ENCODE measurements at regions not wholly inside any gene's neighbourhood (a gene's known extent, or its start where the extent isn't known, plus 50 kb on each side); places are given as distances from the start of the nearest gene placed in this dataset.

DNA sequence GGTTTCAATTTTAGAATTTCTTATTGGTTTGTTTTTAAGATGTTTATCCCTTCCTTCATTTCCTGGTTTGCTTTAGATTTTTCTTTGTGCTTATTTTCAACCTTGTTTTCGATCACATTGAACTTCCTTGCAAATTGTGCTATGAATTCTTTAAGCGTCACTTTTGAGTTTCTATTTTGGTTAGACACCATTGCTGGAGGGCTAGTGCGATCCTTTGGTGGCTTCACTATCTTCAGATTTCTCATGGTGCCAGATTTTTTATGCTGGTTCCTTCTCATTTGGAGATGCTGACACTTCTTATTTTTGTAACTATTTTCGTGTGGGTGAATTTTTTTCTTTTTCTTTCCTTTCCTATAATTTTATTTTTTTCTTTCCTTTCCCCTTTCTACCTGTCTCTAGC is 227.2 kb upstream of the HDX start:
- H2AFZ ChIP-seq (ENCODE audit: low read depth): no peak overlapping the region
- no peak overlapping the region for H3K9ac ChIP-seq
- DNase-seq: no peak
- H3K27me3 ChIP-seq (ENCODE audit: insufficient read depth): no peaks in the 10 kb centered on the region
- CTCF ChIA-PET: interaction anchor here (0.8 to 2.7 kb wide), 9 partner anchors 9 to 323 kb away, joined by 3 to 18 read pairs (median 4); no protein-coding TSS in a partner anchor
- no peaks in the 10 kb centered on the region for H3K9me3 ChIP-seq
- POLR2A ChIA-PET: no interaction called here
- H3K79me2 ChIP-seq (ENCODE audit: insufficient read depth): no peaks in the 10 kb centered on the region
- no peaks in the 10 kb centered on the region for H3K9me2 ChIP-seq
- TF ChIP-seq, protein P1, sequence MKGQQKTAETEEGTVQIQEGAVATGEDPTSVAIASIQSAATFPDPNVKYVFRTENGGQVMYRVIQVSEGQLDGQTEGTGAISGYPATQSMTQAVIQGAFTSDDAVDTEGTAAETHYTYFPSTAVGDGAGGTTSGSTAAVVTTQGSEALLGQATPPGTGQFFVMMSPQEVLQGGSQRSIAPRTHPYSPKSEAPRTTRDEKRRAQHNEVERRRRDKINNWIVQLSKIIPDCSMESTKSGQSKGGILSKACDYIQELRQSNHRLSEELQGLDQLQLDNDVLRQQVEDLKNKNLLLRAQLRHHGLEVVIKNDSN (IDR thresholded peaks at IDR 0.05; ENCODE audit: borderline replicate concordance, low read depth): no peak
- TF ChIP-seq YY1 (IDR thresholded peaks at IDR 0.05; ENCODE audit: low read depth): no peak
- TF ChIP-seq CHD2 (IDR thresholded peaks at IDR 0.05; ENCODE audit: low read length, partially characterized antibody): no peak
- no peak for TF ChIP-seq FOXJ3 (CRISPR knock-in tag; IDR thresholded peaks at IDR 0.05)
- TF ChIP-seq, protein P2, sequence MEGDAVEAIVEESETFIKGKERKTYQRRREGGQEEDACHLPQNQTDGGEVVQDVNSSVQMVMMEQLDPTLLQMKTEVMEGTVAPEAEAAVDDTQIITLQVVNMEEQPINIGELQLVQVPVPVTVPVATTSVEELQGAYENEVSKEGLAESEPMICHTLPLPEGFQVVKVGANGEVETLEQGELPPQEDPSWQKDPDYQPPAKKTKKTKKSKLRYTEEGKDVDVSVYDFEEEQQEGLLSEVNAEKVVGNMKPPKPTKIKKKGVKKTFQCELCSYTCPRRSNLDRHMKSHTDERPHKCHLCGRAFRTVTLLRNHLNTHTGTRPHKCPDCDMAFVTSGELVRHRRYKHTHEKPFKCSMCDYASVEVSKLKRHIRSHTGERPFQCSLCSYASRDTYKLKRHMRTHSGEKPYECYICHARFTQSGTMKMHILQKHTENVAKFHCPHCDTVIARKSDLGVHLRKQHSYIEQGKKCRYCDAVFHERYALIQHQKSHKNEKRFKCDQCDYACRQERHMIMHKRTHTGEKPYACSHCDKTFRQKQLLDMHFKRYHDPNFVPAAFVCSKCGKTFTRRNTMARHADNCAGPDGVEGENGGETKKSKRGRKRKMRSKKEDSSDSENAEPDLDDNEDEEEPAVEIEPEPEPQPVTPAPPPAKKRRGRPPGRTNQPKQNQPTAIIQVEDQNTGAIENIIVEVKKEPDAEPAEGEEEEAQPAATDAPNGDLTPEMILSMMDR (IDR thresholded peaks at IDR 0.05): no peak
- TF ChIP-seq TCF12 (IDR thresholded peaks at IDR 0.05): no peak
- TF ChIP-seq GABPA (IDR thresholded peaks at IDR 0.05; ENCODE audit: low read depth): no peak
- no peak for TF ChIP-seq JUND (IDR thresholded peaks at IDR 0.05)
- no peak for TF ChIP-seq RFX5 (IDR thresholded peaks at IDR 0.05; ENCODE audit: low read length)
- TF ChIP-seq SIN3A (IDR thresholded peaks at IDR 0.05; ENCODE audit: borderline replicate concordance, low read depth, low read length): no peak
- TF ChIP-seq NRF1 (IDR thresholded peaks at IDR 0.05; ENCODE audit: low read depth, low read length): no peak
- TF ChIP-seq TAF1 (IDR thresholded peaks at IDR 0.05; ENCODE audit: borderline replicate concordance, low read depth, low read length): no peak
- no peak for TF ChIP-seq MXI1 (IDR thresholded peaks at IDR 0.05; ENCODE audit: low read depth, low read length)
- TF ChIP-seq TEAD4 (IDR thresholded peaks at IDR 0.05; ENCODE audit: borderline replicate concordance, insufficient read depth): no peak
- no peak for TF ChIP-seq GATA2 (CRISPR knock-in tag; IDR thresholded peaks at IDR 0.05)
- TF ChIP-seq, protein P3, sequence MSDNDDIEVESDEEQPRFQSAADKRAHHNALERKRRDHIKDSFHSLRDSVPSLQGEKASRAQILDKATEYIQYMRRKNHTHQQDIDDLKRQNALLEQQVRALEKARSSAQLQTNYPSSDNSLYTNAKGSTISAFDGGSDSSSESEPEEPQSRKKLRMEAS (IDR thresholded peaks at IDR 0.05; ENCODE audit: low read depth): no peak
- TF ChIP-seq, protein P4, sequence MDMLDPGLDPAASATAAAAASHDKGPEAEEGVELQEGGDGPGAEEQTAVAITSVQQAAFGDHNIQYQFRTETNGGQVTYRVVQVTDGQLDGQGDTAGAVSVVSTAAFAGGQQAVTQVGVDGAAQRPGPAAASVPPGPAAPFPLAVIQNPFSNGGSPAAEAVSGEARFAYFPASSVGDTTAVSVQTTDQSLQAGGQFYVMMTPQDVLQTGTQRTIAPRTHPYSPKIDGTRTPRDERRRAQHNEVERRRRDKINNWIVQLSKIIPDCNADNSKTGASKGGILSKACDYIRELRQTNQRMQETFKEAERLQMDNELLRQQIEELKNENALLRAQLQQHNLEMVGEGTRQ (IDR thresholded peaks at IDR 0.05; ENCODE audit: borderline replicate concordance, low read depth, low read length): no peak
- H3K4me1 ChIP-seq (ENCODE audit: control insufficient read depth in 1 of 2, insufficient read depth in 2 of 2, low read depth in 1 of 2, low read length in 1 of 2): no peaks in the 10 kb centered on the region
- H4K20me1 ChIP-seq (ENCODE audit: insufficient read depth): no peaks in the 10 kb centered on the region
- no peaks in the 10 kb centered on the region for H3K36me3 ChIP-seq (replicated peaks in 1 of 2; ENCODE audit: control insufficient read depth in 1 of 2, insufficient read depth in 2 of 2, low read length in 1 of 2)
- no peaks in the 10 kb centered on the region for H3F3A ChIP-seq (replicated peaks; ENCODE audit: insufficient read depth)
- H3K27ac ChIP-seq (ENCODE audit: low read depth in 2 of 2, low read length in 1 of 2): no peak overlapping the region
- no peak overlapping the region for H3K4me3 ChIP-seq (ENCODE audit: low read depth in 2 of 2, low read length in 1 of 2)
- 18% methylated on average over 4 of the region's 4 CpGs for WGBS (ENCODE audit: low lambda C conversion rate)
- no peak overlapping the region for H3K4me2 ChIP-seq
